ENCODE measurements at regions not wholly inside any gene's neighbourhood (a gene's known extent, or its start where the extent isn't known, plus 50 kb on each side); places are given as distances from the start of the nearest gene placed in this dataset.
A peak's percentile ranks its signal among the peaks of the same experiment; 100 is the strongest.

DNA sequence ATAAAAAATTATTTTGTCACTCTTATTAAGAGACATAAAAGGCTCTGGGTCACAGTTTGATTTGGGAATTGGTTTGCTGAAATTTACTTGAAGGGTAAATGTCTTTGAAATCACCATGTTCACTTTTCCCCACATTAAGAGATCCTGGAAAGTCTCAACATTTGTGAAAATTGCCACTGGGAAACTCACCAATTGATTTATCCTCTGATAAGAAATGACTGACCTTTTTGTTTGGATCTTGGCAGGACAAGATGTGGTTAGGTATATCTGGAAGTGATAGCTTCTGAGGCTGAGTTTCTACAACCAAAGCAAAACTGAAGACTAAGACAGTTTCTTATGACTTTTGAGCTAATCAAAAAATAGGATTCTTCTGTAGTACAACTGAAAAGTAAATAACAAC lies 107.1 kb upstream of the TMEM106B start:
- POLR2A ChIA-PET, result no interaction called here

DNA sequence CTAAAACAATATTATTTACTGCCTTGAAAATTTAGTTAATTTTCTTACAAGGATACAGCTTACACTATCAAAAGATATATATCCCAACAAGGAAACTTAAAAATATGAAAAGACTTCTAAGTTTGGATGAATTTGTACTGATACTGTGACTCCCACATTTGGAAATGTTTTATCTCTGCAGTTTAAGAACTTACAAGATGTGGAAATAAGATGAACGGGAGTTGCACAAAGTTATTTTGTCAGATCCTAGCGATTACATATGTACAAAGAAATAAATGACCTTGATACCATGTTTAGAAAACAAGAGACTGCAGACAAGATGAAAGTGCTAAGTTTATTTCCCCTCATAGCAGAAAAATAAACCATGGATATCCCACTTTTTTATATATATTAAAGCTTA lies 103.7 kb upstream of the TMEM106B start:
- ATAC-seq (replicated peaks in 1 of 4), result no peak
- DNase-seq, result no peak
- H3K27me3 ChIP-seq (replicated peaks in 1 of 2; ENCODE audit: control insufficient read depth in 2 of 2, extremely low read depth in 1 of 2, insufficient read depth in 2 of 2, low read length in 1 of 2), result peaks cover 4 to 11% of the 10 kb centered on the region in 2 experiments
- peaks cover 13 to 15% (median 14%) of the 10 kb centered on the region in 3 donors for H3K4me1 Mint-ChIP-seq
- no peaks in the 10 kb centered on the region for H3K9me3 ChIP-seq
- H3K4me3 Mint-ChIP-seq, result no peak overlapping the region
- H3K27ac Mint-ChIP-seq, result no peak overlapping the region
- H3K9me3 Mint-ChIP-seq, result no peaks in the 10 kb centered on the region
- H3K4me3 ChIP-seq (ENCODE audit: control insufficient read depth in 1 of 2, extremely low read depth in 1 of 2, low read length in 1 of 2), result no peak overlapping the region
- no CpG with 5 or more reads among the region's 2 CpGs for WGBS (ENCODE audit: insufficient coverage)
- no peaks in the 10 kb centered on the region for H3K36me3 Mint-ChIP-seq
- peaks cover 0 to 9% of the 10 kb centered on the region in 2 experiments for H3K4me1 ChIP-seq (ENCODE audit: control insufficient read depth in 1 of 2, extremely low read depth in 1 of 2, insufficient read depth in 2 of 2, low read length in 2 of 2)
- CTCF ChIA-PET, result no interaction called here
- H3K36me3 ChIP-seq (ENCODE audit: control insufficient read depth in 2 of 2, extremely low read depth in 1 of 2, insufficient read depth in 1 of 2, low read length in 1 of 2), result no peaks in the 10 kb centered on the region
- POLR2A ChIA-PET, result no interaction called here
- no peak overlapping the region for H3K27ac ChIP-seq (ENCODE audit: low read length)
- H3K27me3 Mint-ChIP-seq, result peaks cover 26 to 28% of the 10 kb centered on the region in 2 donors

More for the DNA sequence above, 107.1 kb upstream of the TMEM106B start:
- ATAC-seq (replicated peaks in 1 of 4), result no peak
- H3K9me3 ChIP-seq, result no peaks in the 10 kb centered on the region
- H3K36me3 ChIP-seq (ENCODE audit: control insufficient read depth in 2 of 2, extremely low read depth in 1 of 2, insufficient read depth in 1 of 2, low read length in 1 of 2), result no peaks in the 10 kb centered on the region
- no peak overlapping the region for H3K27ac ChIP-seq (ENCODE audit: low read length)
- Mint-ChIP-seq H3K9me3 (peaks cover 0 to 14% (median 10%) of the 10 kb centered on the region in 3 donors), H3K27me3 (peaks cover under 1% of the 10 kb centered on the region in 2 donors), H3K4me3 (no peak overlapping the region), H3K36me3 (no peaks in the 10 kb centered on the region), H3K4me1 (no peaks in the 10 kb centered on the region), H3K27ac (no peak overlapping the region)
- no peaks in the 10 kb centered on the region for H3K4me1 ChIP-seq (ENCODE audit: control insufficient read depth in 1 of 2, extremely low read depth in 1 of 2, insufficient read depth in 2 of 2, low read length in 2 of 2)
- CTCF ChIA-PET, result interaction anchor here in 1 of 2 donors (1.0 kb wide), 1 partner anchor 30 kb away, joined by 3 read pairs; no protein-coding TSS in a partner anchor
- DNase-seq, result no peak
- no peaks in the 10 kb centered on the region for H3K27me3 ChIP-seq (replicated peaks in 1 of 2; ENCODE audit: control insufficient read depth in 2 of 2, extremely low read depth in 1 of 2, insufficient read depth in 2 of 2, low read length in 1 of 2)
- H3K4me3 ChIP-seq (ENCODE audit: control insufficient read depth in 1 of 2, extremely low read depth in 1 of 2, low read length in 1 of 2), result no peak overlapping the region

DNA sequence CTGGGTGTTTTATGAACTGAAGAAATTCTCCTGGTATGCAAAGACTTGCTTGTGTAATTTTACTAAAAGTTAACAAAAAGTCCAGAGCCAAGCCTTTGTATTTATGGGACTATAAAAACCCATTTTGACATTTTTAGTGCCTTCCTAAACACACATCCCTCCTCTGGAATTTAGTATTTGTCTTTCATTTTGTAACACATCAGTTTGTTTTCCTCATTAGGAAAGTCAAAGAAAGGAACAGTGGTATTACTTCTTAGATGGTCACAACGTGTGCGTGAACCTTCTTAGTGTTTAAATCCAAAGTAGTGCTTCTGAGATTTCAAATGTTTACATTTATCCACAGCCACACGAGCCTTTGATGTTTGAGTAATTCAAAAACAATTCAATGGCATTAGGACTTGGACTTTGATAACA lies 103.2 kb upstream of the TMEM106B start:
- no peak for DNase-seq
- Histone ChIP-seq H3K36me3 (ENCODE audit: control insufficient read depth in 2 of 2, extremely low read depth in 1 of 2, insufficient read depth in 1 of 2, low read length in 1 of 2) (no peaks in the 10 kb centered on the region), H3K27ac (ENCODE audit: low read length) (no peak overlapping the region), H3K27me3 (replicated peaks in 1 of 2; ENCODE audit: control insufficient read depth in 2 of 2, extremely low read depth in 1 of 2, insufficient read depth in 2 of 2, low read length in 1 of 2) (peaks cover 5 to 11% of the 10 kb centered on the region in 2 experiments), H3K4me3 (ENCODE audit: control insufficient read depth in 1 of 2, extremely low read depth in 1 of 2, low read length in 1 of 2) (no peak overlapping the region), H3K4me1 (ENCODE audit: control insufficient read depth in 1 of 2, extremely low read depth in 1 of 2, insufficient read depth in 2 of 2, low read length in 2 of 2) (peaks cover 0 to 9% of the 10 kb centered on the region in 2 experiments), H3K9me3 (no peaks in the 10 kb centered on the region)
- ATAC-seq (replicated peaks in 1 of 4), result no peak
- no peaks in the 10 kb centered on the region for H3K36me3 Mint-ChIP-seq
- no peak overlapping the region for H3K27ac Mint-ChIP-seq
- peaks cover 31 to 33% of the 10 kb centered on the region in 2 donors for H3K27me3 Mint-ChIP-seq
- WGBS (ENCODE audit: insufficient coverage), result no CpG with 5 or more reads among the region's 3 CpGs
- peaks cover 13 to 17% (median 14%) of the 10 kb centered on the region in 3 donors for H3K4me1 Mint-ChIP-seq
- POLR2A ChIA-PET, result no interaction called here
- H3K4me3 Mint-ChIP-seq, result no peak overlapping the region
- CTCF ChIA-PET, result no interaction called here
- no peaks in the 10 kb centered on the region for H3K9me3 Mint-ChIP-seq

DNA sequence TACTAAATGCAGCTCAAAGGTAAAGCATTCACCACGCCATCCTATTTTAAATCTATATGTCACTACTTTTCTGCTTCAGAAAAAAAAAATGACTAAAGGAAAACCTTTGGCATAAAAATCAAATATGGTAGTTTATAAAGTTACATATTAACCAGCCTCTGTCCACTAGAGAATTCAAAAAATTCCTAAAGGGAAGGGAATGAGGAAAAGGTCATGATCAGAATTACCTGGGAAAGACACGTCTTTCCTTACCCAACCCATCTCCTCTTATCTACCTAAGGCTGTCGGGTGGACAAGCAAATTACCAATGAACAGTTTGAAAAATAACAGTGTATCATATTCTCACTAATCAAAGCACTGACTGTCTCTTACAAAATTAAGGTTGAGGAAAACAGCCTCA lies 100.7 kb upstream of the TMEM106B start:
- H3K27ac Mint-ChIP-seq, result no peak overlapping the region
- Histone ChIP-seq H3K4me3 (ENCODE audit: control insufficient read depth in 1 of 2, extremely low read depth in 1 of 2, low read length in 1 of 2) (no peak overlapping the region), H3K27ac (ENCODE audit: low read length) (no peak overlapping the region), H3K9me3 (no peaks in the 10 kb centered on the region), H3K27me3 (replicated peaks in 1 of 2; ENCODE audit: control insufficient read depth in 2 of 2, extremely low read depth in 1 of 2, insufficient read depth in 2 of 2, low read length in 1 of 2) (peaks cover 5 to 11% of the 10 kb centered on the region in 2 experiments), H3K36me3 (ENCODE audit: control insufficient read depth in 2 of 2, extremely low read depth in 1 of 2, insufficient read depth in 1 of 2, low read length in 1 of 2) (no peaks in the 10 kb centered on the region), H3K4me1 (ENCODE audit: control insufficient read depth in 1 of 2, extremely low read depth in 1 of 2, insufficient read depth in 2 of 2, low read length in 2 of 2) (peaks cover 0 to 9% of the 10 kb centered on the region in 2 experiments)
- CTCF ChIA-PET, result interaction anchor here in 1 of 2 donors (1.5 kb wide), 1 partner anchor 18 kb away, joined by 3 read pairs; no protein-coding TSS in a partner anchor
- no peaks in the 10 kb centered on the region for H3K9me3 Mint-ChIP-seq
- H3K4me3 Mint-ChIP-seq, result no peak overlapping the region
- H3K36me3 Mint-ChIP-seq, result no peaks in the 10 kb centered on the region
- DNase-seq (no peak), ATAC-seq (replicated peaks in 1 of 4) (no peak)
- H3K4me1 Mint-ChIP-seq, result peaks cover 13 to 17% (median 14%) of the 10 kb centered on the region in 3 donors
- peaks cover 37 to 40% of the 10 kb centered on the region in 2 donors for H3K27me3 Mint-ChIP-seq
- POLR2A ChIA-PET, result interaction anchor here in 1 of 2 donors (0.7 kb wide), 1 partner anchor 20 kb away, joined by 5 read pairs; no protein-coding TSS in a partner anchor
- no CpG with 5 or more reads among the region's 3 CpGs for WGBS (ENCODE audit: insufficient coverage)

DNA sequence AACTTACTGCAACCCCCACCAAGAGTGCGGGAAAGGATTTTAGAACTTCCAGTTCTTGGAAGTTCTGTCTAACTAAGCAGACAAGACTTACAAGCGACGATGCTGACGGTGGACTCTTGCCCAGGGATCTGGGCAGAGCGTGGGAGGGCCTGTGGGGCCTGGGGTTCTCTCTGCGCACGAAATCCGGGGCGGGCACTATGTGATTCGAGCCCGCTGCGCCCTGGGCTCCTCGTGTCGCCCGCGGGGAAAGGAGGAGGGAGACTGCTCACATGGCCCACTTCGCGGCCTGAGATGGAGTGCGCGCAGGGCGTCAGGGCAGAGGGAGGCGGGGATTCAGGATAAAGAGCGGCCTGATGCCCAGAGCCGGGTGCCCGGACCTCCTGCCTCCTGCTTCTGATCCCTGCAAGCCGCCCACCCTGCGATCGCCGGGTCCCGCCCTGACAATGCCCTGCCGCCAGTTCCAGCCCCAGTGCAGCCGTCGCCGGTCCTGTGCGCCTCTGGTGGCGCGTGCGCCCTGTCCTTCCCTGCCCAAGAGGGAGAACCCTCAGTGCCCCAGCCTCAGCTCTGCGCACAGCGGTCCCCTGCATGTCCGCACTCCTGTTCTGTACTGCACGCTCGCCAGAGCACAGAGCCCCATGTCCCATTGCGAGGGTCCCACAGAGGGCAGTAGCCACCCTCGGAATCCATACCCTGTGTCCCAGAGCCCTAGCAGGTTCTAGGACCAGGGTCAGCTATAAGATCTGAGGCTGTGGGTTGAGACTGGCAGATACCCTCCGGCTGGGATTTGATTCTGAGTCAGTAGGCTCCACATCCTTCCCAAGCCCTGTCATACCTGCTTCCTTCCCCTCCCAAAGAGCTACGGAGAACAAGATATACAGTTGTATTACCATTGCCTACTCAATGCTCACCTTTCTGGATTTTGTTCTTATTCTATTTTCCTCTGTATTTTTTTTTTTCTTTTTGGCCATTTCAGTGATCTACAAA lies 99.4 kb upstream of the TMEM106B start:
- H3K27ac ChIP-seq (ENCODE audit: low read length), result no peak overlapping the region
- ATAC-seq (replicated peaks in 1 of 4), result peak; percentile 55 to 83 (median 75)
- Mint-ChIP-seq H3K4me1 (peaks cover 13 to 17% (median 14%) of the 10 kb centered on the region in 3 donors), H3K9me3 (no peaks in the 10 kb centered on the region), H3K36me3 (no peaks in the 10 kb centered on the region), H3K4me3 (peak overlapping the region; percentile 69 to 76 (median 72)), H3K27me3 (peaks cover 37 to 45% of the 10 kb centered on the region in 2 donors), H3K27ac (no peak overlapping the region)
- no peaks in the 10 kb centered on the region for H3K9me3 ChIP-seq
- no peaks in the 10 kb centered on the region for H3K36me3 ChIP-seq (ENCODE audit: control insufficient read depth in 2 of 2, extremely low read depth in 1 of 2, insufficient read depth in 1 of 2, low read length in 1 of 2)
- WGBS (ENCODE audit: insufficient coverage), result 8% methylated on average over 46 of the region's 47 CpGs
- peak in 15 of 35 experiments; percentile 1 to 22 (median 4) for DNase-seq
- H3K4me1 ChIP-seq (ENCODE audit: control insufficient read depth in 1 of 2, extremely low read depth in 1 of 2, insufficient read depth in 2 of 2, low read length in 2 of 2), result peaks cover 0 to 9% of the 10 kb centered on the region in 2 experiments
- ChIA-PET POLR2A (no interaction called here), CTCF (interaction anchor here (0.7 to 1.4 kb wide), 2 partner anchors 25 to 211 kb away, joined by 3 to 4 read pairs; no protein-coding TSS in a partner anchor)
- peaks cover 5 to 11% of the 10 kb centered on the region in 2 experiments for H3K27me3 ChIP-seq (replicated peaks in 1 of 2; ENCODE audit: control insufficient read depth in 2 of 2, extremely low read depth in 1 of 2, insufficient read depth in 2 of 2, low read length in 1 of 2)
- peak overlapping the region; percentile 15 to 28 for H3K4me3 ChIP-seq (ENCODE audit: control insufficient read depth in 1 of 2, extremely low read depth in 1 of 2, low read length in 1 of 2)

DNA sequence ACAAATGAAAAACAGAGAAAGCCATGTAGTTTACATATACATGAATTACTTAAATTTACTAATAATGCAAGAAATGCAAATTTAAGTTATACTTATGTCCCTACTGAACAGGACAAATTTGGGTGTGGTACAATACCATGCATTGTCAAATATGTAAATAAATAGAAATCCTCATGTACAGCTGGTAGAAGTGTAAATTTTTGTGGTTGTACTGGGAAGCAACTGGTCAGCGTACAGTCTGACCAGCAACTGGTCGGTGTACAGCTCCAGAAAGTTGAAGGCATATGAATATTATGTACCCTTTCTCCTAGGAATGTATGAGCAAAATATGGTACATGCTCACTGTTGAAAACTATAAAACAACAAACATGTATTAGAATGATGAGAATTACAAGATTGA lies 93.9 kb upstream of the TMEM106B start:
- Mint-ChIP-seq H3K27me3 (peaks cover 11 to 21% of the 10 kb centered on the region in 2 donors), H3K36me3 (no peaks in the 10 kb centered on the region), H3K4me1 (peaks cover 2 to 3% (median 2%) of the 10 kb centered on the region in 3 donors), H3K4me3 (no peak overlapping the region), H3K9me3 (no peaks in the 10 kb centered on the region), H3K27ac (no peak overlapping the region)
- ATAC-seq (replicated peaks in 1 of 4), result no peak
- no peak for DNase-seq
- WGBS (ENCODE audit: insufficient coverage), result no CpG with 5 or more reads among the region's 2 CpGs
- Histone ChIP-seq H3K27ac (ENCODE audit: low read length) (no peak overlapping the region), H3K36me3 (ENCODE audit: control insufficient read depth in 2 of 2, extremely low read depth in 1 of 2, insufficient read depth in 1 of 2, low read length in 1 of 2) (no peaks in the 10 kb centered on the region), H3K9me3 (no peaks in the 10 kb centered on the region), H3K4me3 (ENCODE audit: control insufficient read depth in 1 of 2, extremely low read depth in 1 of 2, low read length in 1 of 2) (no peak overlapping the region), H3K4me1 (ENCODE audit: control insufficient read depth in 1 of 2, extremely low read depth in 1 of 2, insufficient read depth in 2 of 2, low read length in 2 of 2) (no peaks in the 10 kb centered on the region), H3K27me3 (replicated peaks in 1 of 2; ENCODE audit: control insufficient read depth in 2 of 2, extremely low read depth in 1 of 2, insufficient read depth in 2 of 2, low read length in 1 of 2) (peaks cover 0 to 2% of the 10 kb centered on the region in 2 experiments)
- POLR2A ChIA-PET, result interaction anchor here in 1 of 2 donors (0.9 kb wide), 1 partner anchor 53 kb away, joined by 3 read pairs; no protein-coding TSS in a partner anchor
- CTCF ChIA-PET, result interaction anchor here in 1 of 2 donors (0.6 kb wide), 1 partner anchor 148 kb away, joined by 3 read pairs; no protein-coding TSS in a partner anchor

Data from T-cell (primary cell).